ENCODE measurements at regions not wholly inside any gene's neighbourhood (a gene's known extent, or its start where the extent isn't known, plus 50 kb on each side); places are given as distances from the start of the nearest gene placed in this dataset.
"Not testable (repeated sequence)": the region's sequence is repeated elsewhere in the genome, so short reads cannot be mapped to it uniquely, and the experiment has no call there.

DNA sequence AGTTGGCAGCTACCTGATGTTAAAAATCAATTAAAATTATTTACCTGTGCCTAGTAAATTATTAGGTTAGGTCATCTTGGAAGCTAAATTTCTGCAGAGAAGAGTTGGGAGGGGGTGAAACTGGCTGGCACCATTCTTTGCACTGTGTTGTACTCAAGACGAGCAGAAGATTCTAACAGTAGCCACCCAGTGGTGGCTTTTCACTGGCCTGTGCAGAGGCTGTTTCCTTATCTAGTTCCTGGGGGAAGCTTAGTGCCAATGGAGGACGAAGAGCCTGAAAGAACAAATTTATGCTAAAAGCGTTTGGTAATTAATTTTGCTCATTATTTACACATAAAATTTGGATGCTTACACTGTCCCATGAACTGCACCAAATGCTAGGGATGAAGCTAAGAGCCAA lies 595.3 kb downstream of the XPNPEP1 start:
- Histone ChIP-seq H3K9me3 (ENCODE audit: low read depth, low read length) (no peaks in the 10 kb centered on the region), H3K4me3 (no peak overlapping the region), H3K36me3 (ENCODE audit: insufficient read depth, low read length) (no peaks in the 10 kb centered on the region), H3K27ac (no peak overlapping the region), H3K9ac (ENCODE audit: insufficient read length) (no peak overlapping the region)
- DNase-seq (ENCODE audit: low read depth, low spot score), result no peak
- TF ChIP-seq FOXP2 (optimal IDR thresholded peaks at IDR 0.05; ENCODE audit: control extremely low read depth, extremely low read length, insufficient read depth) (no peak), POLR2AphosphoS5 (IDR thresholded peaks at IDR 0.05; ENCODE audit: borderline replicate concordance, low read depth, low read length) (no peak), EZH2 (IDR thresholded peaks at IDR 0.05) (no peak)

DNA sequence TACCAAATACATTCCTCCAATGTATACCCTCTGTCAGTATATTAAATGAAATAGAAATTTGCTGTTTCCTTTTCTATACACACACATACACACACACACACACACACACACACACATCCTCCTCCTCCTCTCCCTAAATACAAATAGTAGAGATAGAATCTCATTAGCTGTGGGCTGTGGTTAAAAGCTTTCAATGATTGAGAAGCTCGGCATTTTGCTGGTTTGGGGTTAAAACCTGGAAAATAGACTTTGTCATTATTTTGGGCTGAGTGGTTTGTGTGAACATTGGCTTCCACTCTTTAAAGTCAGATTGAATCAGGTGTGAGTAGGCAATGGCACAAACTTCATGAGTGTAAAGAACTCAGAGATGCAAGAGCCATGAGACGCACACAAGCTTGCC lies 596.0 kb downstream of the XPNPEP1 start:
- Histone ChIP-seq H3K9me3 (ENCODE audit: low read depth, low read length) (no peaks in the 10 kb centered on the region), H3K36me3 (ENCODE audit: insufficient read depth, low read length) (no peaks in the 10 kb centered on the region), H3K4me3 (no peak overlapping the region), H3K9ac (ENCODE audit: insufficient read length) (no peak overlapping the region), H3K27ac (no peak overlapping the region)
- TF ChIP-seq FOXP2 (optimal IDR thresholded peaks at IDR 0.05; ENCODE audit: control extremely low read depth, extremely low read length, insufficient read depth) (no peak), EZH2 (IDR thresholded peaks at IDR 0.05) (no peak), POLR2AphosphoS5 (IDR thresholded peaks at IDR 0.05; ENCODE audit: borderline replicate concordance, low read depth, low read length) (no peak)
- no peak for DNase-seq (ENCODE audit: low read depth, low spot score)

GRCh38 chr10:109324721-109325120 lies 598.6 kb downstream of the XPNPEP1 start:
- no peak overlapping the region for H3K4me3 ChIP-seq
- H3K9ac ChIP-seq (ENCODE audit: insufficient read length), result no peak overlapping the region
- TF ChIP-seq FOXP2 (optimal IDR thresholded peaks at IDR 0.05; ENCODE audit: control extremely low read depth, extremely low read length, insufficient read depth) (no peak), POLR2AphosphoS5 (IDR thresholded peaks at IDR 0.05; ENCODE audit: borderline replicate concordance, low read depth, low read length) (no peak), EZH2 (IDR thresholded peaks at IDR 0.05) (no peak)
- H3K27ac ChIP-seq, result no peak overlapping the region
- no peak for DNase-seq (ENCODE audit: low read depth, low spot score)
- no peaks in the 10 kb centered on the region for H3K9me3 ChIP-seq (ENCODE audit: low read depth, low read length)
- H3K36me3 ChIP-seq (ENCODE audit: insufficient read depth, low read length), result no peaks in the 10 kb centered on the region

GRCh38 chr10:109317746-109318366 lies 605.5 kb downstream of the XPNPEP1 start:
- no peak for DNase-seq (ENCODE audit: low read depth, low spot score)
- H3K9ac ChIP-seq (ENCODE audit: insufficient read length), result no peak overlapping the region
- no peaks in the 10 kb centered on the region for H3K9me3 ChIP-seq (ENCODE audit: low read depth, low read length)
- no peak for TF ChIP-seq EZH2 (IDR thresholded peaks at IDR 0.05)
- TF ChIP-seq FOXP2 (optimal IDR thresholded peaks at IDR 0.05; ENCODE audit: control extremely low read depth, extremely low read length, insufficient read depth), result no peak
- no peak for TF ChIP-seq POLR2AphosphoS5 (IDR thresholded peaks at IDR 0.05; ENCODE audit: borderline replicate concordance, low read depth, low read length)
- no peak overlapping the region for H3K27ac ChIP-seq
- H3K4me3 ChIP-seq, result no peak overlapping the region
- no peaks in the 10 kb centered on the region for H3K36me3 ChIP-seq (ENCODE audit: insufficient read depth, low read length)

DNA sequence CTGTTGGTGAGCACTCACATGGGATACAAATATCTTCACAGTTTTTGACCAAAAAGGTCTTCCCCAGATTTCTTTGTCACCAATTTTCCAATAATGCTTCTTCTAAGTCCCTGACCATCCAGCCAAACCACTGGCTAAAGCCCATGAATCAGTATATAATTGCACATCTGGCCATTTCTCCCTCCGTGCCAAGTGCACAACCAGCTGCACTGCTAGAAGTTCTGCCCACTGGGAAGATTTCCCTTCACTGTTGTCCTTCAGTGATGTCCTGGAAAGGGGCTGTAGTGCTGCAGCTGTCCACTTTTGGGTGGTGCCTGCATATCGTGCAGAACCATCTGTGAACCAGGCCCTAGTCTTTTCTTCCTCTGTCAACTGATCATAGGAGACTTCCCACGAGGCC lies 609.3 kb downstream of the XPNPEP1 start:
- DNase-seq (ENCODE audit: low read depth, low spot score); H3K9me3 ChIP-seq (ENCODE audit: low read depth, low read length); H3K36me3 ChIP-seq (ENCODE audit: insufficient read depth, low read length); H3K27ac ChIP-seq; H3K4me3 ChIP-seq; H3K9ac ChIP-seq (ENCODE audit: insufficient read length): not testable (repeated sequence)

- not testable (repeated sequence) for H3K36me3 ChIP-seq (ENCODE audit: insufficient read depth, low read length); H3K27ac ChIP-seq; H3K4me3 ChIP-seq; H3K9me3 ChIP-seq (ENCODE audit: low read depth, low read length); H3K9ac ChIP-seq (ENCODE audit: insufficient read length); DNase-seq (ENCODE audit: low read depth, low spot score)
Measured at GRCh38 chr10:109312555-109312954, 610.8 kb downstream of the XPNPEP1 start.

DNA sequence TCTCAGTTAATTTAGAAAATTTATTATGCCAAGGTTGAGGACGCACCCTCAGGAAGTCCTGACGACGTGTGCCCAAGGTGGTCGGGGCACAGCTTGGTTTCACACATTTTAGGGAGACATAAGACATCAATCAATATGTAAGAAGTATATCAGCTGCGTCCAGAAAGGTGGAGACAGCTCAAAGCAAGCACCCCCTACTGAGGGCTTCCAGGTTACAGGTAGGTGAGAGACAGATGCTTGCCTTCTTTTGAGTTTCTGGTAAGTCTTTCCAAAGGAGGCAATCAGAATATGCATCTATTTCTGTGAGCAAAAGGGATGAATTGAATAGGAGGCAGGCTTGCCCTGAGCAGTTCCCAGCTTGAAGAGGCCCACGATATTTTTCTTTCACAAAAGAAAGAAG lies 614.3 kb downstream of the XPNPEP1 start:
- Histone ChIP-seq H3K36me3 (ENCODE audit: insufficient read depth, low read length) (no peaks in the 10 kb centered on the region), H3K9ac (ENCODE audit: insufficient read length) (no peak overlapping the region), H3K27ac (no peak overlapping the region), H3K9me3 (ENCODE audit: low read depth, low read length) (no peaks in the 10 kb centered on the region), H3K4me3 (no peak overlapping the region)
- TF ChIP-seq POLR2AphosphoS5 (IDR thresholded peaks at IDR 0.05; ENCODE audit: borderline replicate concordance, low read depth, low read length), result no peak
- TF ChIP-seq EZH2 (IDR thresholded peaks at IDR 0.05), result no peak
- no peak for TF ChIP-seq FOXP2 (optimal IDR thresholded peaks at IDR 0.05; ENCODE audit: control extremely low read depth, extremely low read length, insufficient read depth)
- DNase-seq (ENCODE audit: low read depth, low spot score), result no peak

- H3K9me3 ChIP-seq (ENCODE audit: low read depth, low read length); H3K36me3 ChIP-seq (ENCODE audit: insufficient read depth, low read length); H3K27ac ChIP-seq; H3K9ac ChIP-seq (ENCODE audit: insufficient read length); H3K4me3 ChIP-seq; DNase-seq (ENCODE audit: low read depth, low spot score): not testable (repeated sequence)
Measured at GRCh38 chr10:109307102-109307501, 616.2 kb downstream of the XPNPEP1 start.

GRCh38 chr10:109306698-109307097 lies 616.6 kb downstream of the XPNPEP1 start:
- no peak for DNase-seq (ENCODE audit: low read depth, low spot score)
- no peak for TF ChIP-seq POLR2AphosphoS5 (IDR thresholded peaks at IDR 0.05; ENCODE audit: borderline replicate concordance, low read depth, low read length)
- TF ChIP-seq EZH2 (IDR thresholded peaks at IDR 0.05), result no peak
- no peak for TF ChIP-seq FOXP2 (optimal IDR thresholded peaks at IDR 0.05; ENCODE audit: control extremely low read depth, extremely low read length, insufficient read depth)
- Histone ChIP-seq H3K27ac (no peak overlapping the region), H3K9me3 (ENCODE audit: low read depth, low read length) (no peaks in the 10 kb centered on the region), H3K9ac (ENCODE audit: insufficient read length) (no peak overlapping the region), H3K4me3 (no peak overlapping the region), H3K36me3 (ENCODE audit: insufficient read depth, low read length) (no peaks in the 10 kb centered on the region)

All from SK-N-MC (cell line).